Keratinocyte (primary cell): ENCODE measurements at regions not wholly inside any gene's neighbourhood (a gene's known extent, or its start where the extent isn't known, plus 50 kb on each side); places are given as distances from the start of the nearest gene placed in this dataset.

Experiments used
- DNase-seq: peaks from one replicate; pipeline ENCODE4 v3.0.0-alpha.2; 2011; ENCODE audit warnings: low read depth, missing footprints, low spot score
- FAIRE-seq: peaks from 2 replicates; lab custom pipeline; 2011; peaks lifted over from hg19 to GRCh38; lab: Jason Lieb, UNC
- H2AFZ ChIP-seq: 2 replicates; pipeline ENCODE4 v1.6.0; 2012; ENCODE audit warnings: low read length, control low read depth, inconsistent platforms; ENCODE audit not compliant: control insufficient read depth
- H3K27ac ChIP-seq: 2 replicates; pipeline ENCODE4 v1.5.1; 2011; ENCODE audit warnings: low read length; ENCODE audit not compliant: control insufficient read depth, insufficient read depth
- H3K27me3 ChIP-seq: 3 replicates; pipeline ENCODE4 v1.6.0; 2011; ENCODE audit warnings: low read length; ENCODE audit not compliant: control insufficient read depth, insufficient read depth; ENCODE audit errors: extremely low read depth
- H3K36me3 ChIP-seq, 2 experiments: 2 replicates in 1 of 2; 3 replicates in 1 of 2; pipeline ENCODE4 v1.5.1; 2011; ENCODE audit warnings: low read length in 2 of 2, mild to moderate bottlenecking in 1 of 2; ENCODE audit not compliant: control insufficient read depth in 2 of 2, insufficient read depth in 2 of 2; ENCODE audit errors: extremely low read depth in 1 of 2
- H3K4me1 ChIP-seq: 3 replicates; pipeline ENCODE4 v1.5.1; 2011; ENCODE audit warnings: low read length; ENCODE audit not compliant: control insufficient read depth, insufficient read depth; ENCODE audit errors: extremely low read depth
- H3K4me2 ChIP-seq: 3 replicates; pipeline ENCODE4 v1.6.0; 2011; ENCODE audit warnings: low read depth, low read length; ENCODE audit not compliant: control insufficient read depth, insufficient read depth; ENCODE audit errors: extremely low read depth
- H3K4me3 ChIP-seq, 3 experiments: fragments of 200-600 bp in 1 of 3; sonication (generic) in 1 of 3; 2 replicates in 2 of 3; 3 replicates in 1 of 3; pipeline ENCODE4 v1.5.1; 2011 to 2016; ENCODE audit warnings: low read length in 3 of 3, mild to moderate bottlenecking in 3 of 3, control low read depth in 2 of 3, inconsistent platforms in 1 of 3, low read depth in 1 of 3, mixed read lengths in 1 of 3, mixed run types in 1 of 3, moderate library complexity in 1 of 3; ENCODE audit not compliant: control insufficient read depth in 2 of 3, insufficient read depth in 2 of 3; ENCODE audit errors: extremely low read depth in 1 of 3
- H3K79me2 ChIP-seq: 2 replicates; pipeline ENCODE4 v1.6.0; 2012; ENCODE audit warnings: low read length; ENCODE audit not compliant: control insufficient read depth, insufficient read depth
- H3K9ac ChIP-seq: 3 replicates; pipeline ENCODE4 v1.6.0; 2011; ENCODE audit warnings: low read length; ENCODE audit not compliant: control insufficient read depth, insufficient read depth; ENCODE audit errors: extremely low read depth
- H3K9me1 ChIP-seq: 3 replicates; pipeline ENCODE4 v1.6.0; 2011; ENCODE audit warnings: low read length; ENCODE audit not compliant: control insufficient read depth, insufficient read depth; ENCODE audit errors: extremely low read depth
- H3K9me3 ChIP-seq: 2 replicates; pipeline ENCODE4 v1.5.1; 2012; ENCODE audit warnings: low read depth, low read length; ENCODE audit not compliant: control insufficient read depth
- H4K20me1 ChIP-seq: 3 replicates; pipeline ENCODE4 v1.6.0; 2011; ENCODE audit warnings: low read length; ENCODE audit not compliant: control insufficient read depth, insufficient read depth; ENCODE audit errors: extremely low read depth
- CTCF ChIP-seq, 3 experiments: IDR thresholded peaks in 1 of 3; conservative IDR thresholded peaks in 1 of 3; optimal IDR thresholded peaks in 1 of 3; 2 replicates in 2 of 3; 3 replicates in 1 of 3; pipeline versions ENCODE3 to v1.5.1; 2011; ENCODE audit warnings: low read length in 3 of 3, mild to moderate bottlenecking in 3 of 3, moderate library complexity in 2 of 3, control low read depth in 1 of 3, inconsistent platforms in 1 of 3; ENCODE audit not compliant: insufficient read depth in 2 of 3; ENCODE audit errors: extremely low read depth in 1 of 3
- EZH2 ChIP-seq: IDR thresholded peaks from one replicate; pipeline ENCODE4 v1.6.1; 2012; ENCODE audit warnings: inconsistent platforms, mild to moderate bottlenecking, low read length, moderate library complexity
- dilution Hi-C: fragments of 300-500 bp; cut with MboI; formaldehyde crosslinking; loops from one replicate; pipeline ENCODE4 v1.7.0; 2020; ENCODE audit warnings: low sequenced_read_pairs; ENCODE audit not compliant: extremely low pct_ligation_motif_present

GRCh38 chr14:71711125-71711524 lies 221.1 kb upstream of the RGS6 start:
- Histone ChIP-seq H3K27me3 (no peaks in the 10 kb centered on the region), H3K36me3 (peaks cover 3% of the 10 kb centered on the region in 2 experiments), H3K9me3 (no peaks in the 10 kb centered on the region), H3K4me3 (no peak overlapping the region), H3K79me2 (no peaks in the 10 kb centered on the region), H3K9ac (no peak overlapping the region), H3K27ac (no peak overlapping the region), H4K20me1 (no peaks in the 10 kb centered on the region), H3K9me1 (no peaks in the 10 kb centered on the region), H3K4me2 (no peak overlapping the region), H2AFZ (no peak overlapping the region), H3K4me1 (no peaks in the 10 kb centered on the region)
- no peak for TF ChIP-seq EZH2
- TF ChIP-seq CTCF (optimal IDR thresholded peaks at IDR 0.05 in 1 of 3, IDR thresholded peaks at IDR 0.05 in 1 of 3, conservative IDR thresholded peaks at IDR 0.05 in 1 of 3; ENCODE audit: extremely low read depth in 1 of 3, insufficient read depth in 2 of 3, low read length in 3 of 3): no peak
- DNase-seq (no peak), FAIRE-seq (no peak)
- dilution Hi-C loops: no loop called here

GRCh38 chr14:71711619-71712018 lies 220.6 kb upstream of the RGS6 start:
- H3K27ac ChIP-seq: no peak overlapping the region
- H3K36me3 ChIP-seq: peaks cover 3 to 5% of the 10 kb centered on the region in 2 experiments
- H4K20me1 ChIP-seq: no peaks in the 10 kb centered on the region
- no peak overlapping the region for H3K4me3 ChIP-seq
- DNase-seq (no peak), FAIRE-seq (no peak)
- H3K4me1 ChIP-seq: no peaks in the 10 kb centered on the region
- H3K9me3 ChIP-seq: no peaks in the 10 kb centered on the region
- H3K4me2 ChIP-seq: no peak overlapping the region
- H3K79me2 ChIP-seq: no peaks in the 10 kb centered on the region
- H3K9ac ChIP-seq: no peak overlapping the region
- no peak overlapping the region for H2AFZ ChIP-seq
- no peaks in the 10 kb centered on the region for H3K27me3 ChIP-seq
- no peaks in the 10 kb centered on the region for H3K9me1 ChIP-seq
- dilution Hi-C loops: no loop called here
- TF ChIP-seq CTCF (optimal IDR thresholded peaks at IDR 0.05 in 1 of 3, IDR thresholded peaks at IDR 0.05 in 1 of 3, conservative IDR thresholded peaks at IDR 0.05 in 1 of 3; ENCODE audit: extremely low read depth in 1 of 3, insufficient read depth in 2 of 3, low read length in 3 of 3) (no peak), EZH2 (no peak)
